ENCODE measurements at regions not wholly inside any gene's neighbourhood (a gene's known extent, or its start where the extent isn't known, plus 50 kb on each side); places are given as distances from the start of the nearest gene placed in this dataset.
A peak's percentile ranks its signal among the peaks of the same experiment; 100 is the strongest.

DNA sequence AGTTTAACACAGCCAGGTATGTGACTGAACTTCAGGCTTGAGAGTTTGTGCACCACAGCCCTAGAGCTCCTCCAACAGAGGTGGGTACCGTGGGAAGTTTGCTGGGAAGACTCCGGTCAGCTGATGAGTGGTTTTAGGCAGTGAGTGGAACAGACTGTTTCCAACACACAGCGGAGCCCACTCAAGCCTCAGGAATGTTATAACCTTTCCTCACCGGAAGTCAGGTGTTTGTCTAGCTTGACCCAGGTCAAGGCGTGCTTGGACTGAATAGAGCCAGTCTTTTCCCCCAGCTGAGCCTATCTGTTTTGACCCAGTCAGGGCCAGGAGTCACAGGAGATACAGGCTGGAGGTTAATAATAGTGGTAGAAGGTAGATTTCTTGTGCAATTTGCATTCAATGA lies 138.4 kb upstream of the PARP11 start (continued):
- TF ChIP-seq, protein P1, sequence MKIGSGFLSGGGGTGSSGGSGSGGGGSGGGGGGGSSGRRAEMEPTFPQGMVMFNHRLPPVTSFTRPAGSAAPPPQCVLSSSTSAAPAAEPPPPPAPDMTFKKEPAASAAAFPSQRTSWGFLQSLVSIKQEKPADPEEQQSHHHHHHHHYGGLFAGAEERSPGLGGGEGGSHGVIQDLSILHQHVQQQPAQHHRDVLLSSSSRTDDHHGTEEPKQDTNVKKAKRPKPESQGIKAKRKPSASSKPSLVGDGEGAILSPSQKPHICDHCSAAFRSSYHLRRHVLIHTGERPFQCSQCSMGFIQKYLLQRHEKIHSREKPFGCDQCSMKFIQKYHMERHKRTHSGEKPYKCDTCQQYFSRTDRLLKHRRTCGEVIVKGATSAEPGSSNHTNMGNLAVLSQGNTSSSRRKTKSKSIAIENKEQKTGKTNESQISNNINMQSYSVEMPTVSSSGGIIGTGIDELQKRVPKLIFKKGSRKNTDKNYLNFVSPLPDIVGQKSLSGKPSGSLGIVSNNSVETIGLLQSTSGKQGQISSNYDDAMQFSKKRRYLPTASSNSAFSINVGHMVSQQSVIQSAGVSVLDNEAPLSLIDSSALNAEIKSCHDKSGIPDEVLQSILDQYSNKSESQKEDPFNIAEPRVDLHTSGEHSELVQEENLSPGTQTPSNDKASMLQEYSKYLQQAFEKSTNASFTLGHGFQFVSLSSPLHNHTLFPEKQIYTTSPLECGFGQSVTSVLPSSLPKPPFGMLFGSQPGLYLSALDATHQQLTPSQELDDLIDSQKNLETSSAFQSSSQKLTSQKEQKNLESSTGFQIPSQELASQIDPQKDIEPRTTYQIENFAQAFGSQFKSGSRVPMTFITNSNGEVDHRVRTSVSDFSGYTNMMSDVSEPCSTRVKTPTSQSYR (CRISPR knock-in tag; IDR thresholded peaks at IDR 0.05; ENCODE audit: borderline replicate concordance): peak; percentile 47; the same call in 1 of the 2 replicates
- TF ChIP-seq ZBTB7B (CRISPR knock-in tag; IDR thresholded peaks at IDR 0.05): peak; percentile 96
- TF ChIP-seq STAG1 (CRISPR knock-in tag; IDR thresholded peaks at IDR 0.05): peak; percentile 30
- TF ChIP-seq ARNT (IDR thresholded peaks at IDR 0.05): no peak
- peak; percentile 70 for TF ChIP-seq ZMYM4 (CRISPR knock-in tag; IDR thresholded peaks at IDR 0.05)
- TF ChIP-seq, protein P2, sequence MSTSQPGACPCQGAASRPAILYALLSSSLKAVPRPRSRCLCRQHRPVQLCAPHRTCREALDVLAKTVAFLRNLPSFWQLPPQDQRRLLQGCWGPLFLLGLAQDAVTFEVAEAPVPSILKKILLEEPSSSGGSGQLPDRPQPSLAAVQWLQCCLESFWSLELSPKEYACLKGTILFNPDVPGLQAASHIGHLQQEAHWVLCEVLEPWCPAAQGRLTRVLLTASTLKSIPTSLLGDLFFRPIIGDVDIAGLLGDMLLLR (CRISPR knock-in tag; IDR thresholded peaks at IDR 0.05): no peak
- TF ChIP-seq, protein P3, sequence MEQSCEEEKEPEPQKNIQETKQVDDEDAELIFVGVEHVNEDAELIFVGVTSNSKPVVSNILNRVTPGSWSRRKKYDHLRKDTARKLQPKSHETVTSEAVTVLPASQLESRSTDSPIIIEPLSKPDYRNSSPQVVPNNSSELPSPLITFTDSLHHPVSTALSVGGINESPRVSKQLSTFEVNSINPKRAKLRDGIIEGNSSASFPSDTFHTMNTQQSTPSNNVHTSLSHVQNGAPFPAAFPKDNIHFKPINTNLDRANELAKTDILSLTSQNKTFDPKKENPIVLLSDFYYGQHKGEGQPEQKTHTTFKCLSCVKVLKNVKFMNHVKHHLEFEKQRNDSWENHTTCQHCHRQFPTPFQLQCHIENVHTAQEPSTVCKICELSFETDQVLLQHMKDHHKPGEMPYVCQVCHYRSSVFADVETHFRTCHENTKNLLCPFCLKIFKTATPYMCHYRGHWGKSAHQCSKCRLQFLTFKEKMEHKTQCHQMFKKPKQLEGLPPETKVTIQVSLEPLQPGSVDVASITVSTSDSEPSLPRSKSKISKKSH (CRISPR knock-in tag; IDR thresholded peaks at IDR 0.05; ENCODE audit: borderline replicate concordance): no peak
- TF ChIP-seq ZNF615 (CRISPR knock-in tag; IDR thresholded peaks at IDR 0.05; ENCODE audit: borderline replicate concordance): no peak
- TF ChIP-seq SALL2 (CRISPR knock-in tag; IDR thresholded peaks at IDR 0.05): no peak
- no peak for TF ChIP-seq U2AF1 (optimal IDR thresholded peaks at IDR 0.05; ENCODE audit: low read depth, low read length)
- TF ChIP-seq ZNF335 (CRISPR knock-in tag; IDR thresholded peaks at IDR 0.05): peak; percentile 53; the same call in 1 of the 2 replicates
- TF ChIP-seq, protein P4, sequence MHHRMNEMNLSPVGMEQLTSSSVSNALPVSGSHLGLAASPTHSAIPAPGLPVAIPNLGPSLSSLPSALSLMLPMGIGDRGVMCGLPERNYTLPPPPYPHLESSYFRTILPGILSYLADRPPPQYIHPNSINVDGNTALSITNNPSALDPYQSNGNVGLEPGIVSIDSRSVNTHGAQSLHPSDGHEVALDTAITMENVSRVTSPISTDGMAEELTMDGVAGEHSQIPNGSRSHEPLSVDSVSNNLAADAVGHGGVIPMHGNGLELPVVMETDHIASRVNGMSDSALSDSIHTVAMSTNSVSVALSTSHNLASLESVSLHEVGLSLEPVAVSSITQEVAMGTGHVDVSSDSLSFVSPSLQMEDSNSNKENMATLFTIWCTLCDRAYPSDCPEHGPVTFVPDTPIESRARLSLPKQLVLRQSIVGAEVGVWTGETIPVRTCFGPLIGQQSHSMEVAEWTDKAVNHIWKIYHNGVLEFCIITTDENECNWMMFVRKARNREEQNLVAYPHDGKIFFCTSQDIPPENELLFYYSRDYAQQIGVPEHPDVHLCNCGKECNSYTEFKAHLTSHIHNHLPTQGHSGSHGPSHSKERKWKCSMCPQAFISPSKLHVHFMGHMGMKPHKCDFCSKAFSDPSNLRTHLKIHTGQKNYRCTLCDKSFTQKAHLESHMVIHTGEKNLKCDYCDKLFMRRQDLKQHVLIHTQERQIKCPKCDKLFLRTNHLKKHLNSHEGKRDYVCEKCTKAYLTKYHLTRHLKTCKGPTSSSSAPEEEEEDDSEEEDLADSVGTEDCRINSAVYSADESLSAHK (CRISPR knock-in tag; IDR thresholded peaks at IDR 0.05; ENCODE audit: borderline replicate concordance): no peak
- no peak for TF ChIP-seq ZNF326 (CRISPR knock-in tag; IDR thresholded peaks at IDR 0.05; ENCODE audit: borderline replicate concordance)
- TF ChIP-seq ZNF260 (CRISPR knock-in tag; IDR thresholded peaks at IDR 0.05; ENCODE audit: borderline replicate concordance, low read depth): no peak
- peak; percentile 69; the same call in 1 of the 2 replicates for TF ChIP-seq POGZ (CRISPR knock-in tag; IDR thresholded peaks at IDR 0.05)
- no peak for TF ChIP-seq ZNF282 (IDR thresholded peaks at IDR 0.05; ENCODE audit: partially characterized antibody)
- no peak for TF ChIP-seq HNRNPK (IDR thresholded peaks at IDR 0.05; ENCODE audit: low read depth, low read length, poor library complexity, severe bottlenecking)
- no peak for TF ChIP-seq ZNF160 (CRISPR knock-in tag; IDR thresholded peaks at IDR 0.05)
- TF ChIP-seq ZNF572 (CRISPR knock-in tag; IDR thresholded peaks at IDR 0.05): no peak
- TF ChIP-seq ZNF207 (IDR thresholded peaks at IDR 0.05; ENCODE audit: borderline replicate concordance): no peak
- TF ChIP-seq, protein P5, sequence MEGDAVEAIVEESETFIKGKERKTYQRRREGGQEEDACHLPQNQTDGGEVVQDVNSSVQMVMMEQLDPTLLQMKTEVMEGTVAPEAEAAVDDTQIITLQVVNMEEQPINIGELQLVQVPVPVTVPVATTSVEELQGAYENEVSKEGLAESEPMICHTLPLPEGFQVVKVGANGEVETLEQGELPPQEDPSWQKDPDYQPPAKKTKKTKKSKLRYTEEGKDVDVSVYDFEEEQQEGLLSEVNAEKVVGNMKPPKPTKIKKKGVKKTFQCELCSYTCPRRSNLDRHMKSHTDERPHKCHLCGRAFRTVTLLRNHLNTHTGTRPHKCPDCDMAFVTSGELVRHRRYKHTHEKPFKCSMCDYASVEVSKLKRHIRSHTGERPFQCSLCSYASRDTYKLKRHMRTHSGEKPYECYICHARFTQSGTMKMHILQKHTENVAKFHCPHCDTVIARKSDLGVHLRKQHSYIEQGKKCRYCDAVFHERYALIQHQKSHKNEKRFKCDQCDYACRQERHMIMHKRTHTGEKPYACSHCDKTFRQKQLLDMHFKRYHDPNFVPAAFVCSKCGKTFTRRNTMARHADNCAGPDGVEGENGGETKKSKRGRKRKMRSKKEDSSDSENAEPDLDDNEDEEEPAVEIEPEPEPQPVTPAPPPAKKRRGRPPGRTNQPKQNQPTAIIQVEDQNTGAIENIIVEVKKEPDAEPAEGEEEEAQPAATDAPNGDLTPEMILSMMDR (CRISPR knock-in tag; IDR thresholded peaks at IDR 0.05): peak; percentile 25
- peak; percentile 41; the same call in 1 of the 2 replicates for TF ChIP-seq ZNF768 (CRISPR knock-in tag; IDR thresholded peaks at IDR 0.05)
